ENCODE measurements at regions not wholly inside any gene's neighbourhood (a gene's known extent, or its start where the extent isn't known, plus 50 kb on each side); places are given as distances from the start of the nearest gene placed in this dataset.

GRCh38 chr3:188949456-188949855 lies 222.3 kb upstream of the TPRG1 start:
- H3K36me3 ChIP-seq (ENCODE audit: control insufficient read depth in 3 of 3, insufficient read depth in 3 of 3, low read length in 3 of 3) = no peaks in the 10 kb centered on the region
- no peaks in the 10 kb centered on the region for H3K9me3 ChIP-seq (ENCODE audit: control insufficient read depth in 3 of 3, low read length in 3 of 3)
- H3K4me3 ChIP-seq (ENCODE audit: low read length in 3 of 3) = peak overlapping the region in 1 of 3 donors; percentile 41
- H3K27me3 ChIP-seq (ENCODE audit: control insufficient read depth in 3 of 3, insufficient read depth in 3 of 3, low read length in 3 of 3) = no peaks in the 10 kb centered on the region
- H3K9ac ChIP-seq (ENCODE audit: low read depth in 1 of 3, low read length in 3 of 3) = peak overlapping the region in 1 of 3 donors; percentile 86
- peak overlapping the region; percentile 99 for H3K27ac ChIP-seq (ENCODE audit: low read depth, low read length)
- H3K4me1 ChIP-seq (ENCODE audit: control insufficient read depth in 3 of 3, insufficient read depth in 3 of 3, low read length in 3 of 3) = peaks cover 39 to 57% (median 39%) of the 10 kb centered on the region in 3 donors

- peak overlapping the region; percentile 99 for H3K27ac ChIP-seq (ENCODE audit: low read depth, low read length)
- H3K4me3 ChIP-seq (ENCODE audit: low read length in 3 of 3) = no peak overlapping the region
- H3K4me1 ChIP-seq (ENCODE audit: control insufficient read depth in 3 of 3, insufficient read depth in 3 of 3, low read length in 3 of 3) = peaks cover 39 to 57% (median 39%) of the 10 kb centered on the region in 3 donors
- H3K9me3 ChIP-seq (ENCODE audit: control insufficient read depth in 3 of 3, low read length in 3 of 3) = no peaks in the 10 kb centered on the region
- no peak overlapping the region for H3K9ac ChIP-seq (ENCODE audit: low read depth in 1 of 3, low read length in 3 of 3)
- H3K27me3 ChIP-seq (ENCODE audit: control insufficient read depth in 3 of 3, insufficient read depth in 3 of 3, low read length in 3 of 3) = no peaks in the 10 kb centered on the region
- H3K36me3 ChIP-seq (ENCODE audit: control insufficient read depth in 3 of 3, insufficient read depth in 3 of 3, low read length in 3 of 3) = no peaks in the 10 kb centered on the region
Observed at GRCh38 chr3:188949996-188950395, 221.8 kb upstream of the TPRG1 start.

GRCh38 chr3:188950832-188951489 lies 220.8 kb upstream of the TPRG1 start:
- Histone ChIP-seq H3K36me3 (ENCODE audit: control insufficient read depth in 3 of 3, insufficient read depth in 3 of 3, low read length in 3 of 3) (no peaks in the 10 kb centered on the region), H3K9me3 (ENCODE audit: control insufficient read depth in 3 of 3, low read length in 3 of 3) (no peaks in the 10 kb centered on the region), H3K27me3 (ENCODE audit: control insufficient read depth in 3 of 3, insufficient read depth in 3 of 3, low read length in 3 of 3) (no peaks in the 10 kb centered on the region), H3K9ac (ENCODE audit: low read depth in 1 of 3, low read length in 3 of 3) (peak overlapping the region in 1 of 3 donors; percentile 8), H3K4me3 (ENCODE audit: low read length in 3 of 3) (no peak overlapping the region), H3K4me1 (ENCODE audit: control insufficient read depth in 3 of 3, insufficient read depth in 3 of 3, low read length in 3 of 3) (peaks cover 39 to 60% (median 41%) of the 10 kb centered on the region in 3 donors), H3K27ac (ENCODE audit: low read depth, low read length) (peak overlapping the region; percentile 99)

GRCh38 chr3:188951734-188952133 lies 220.0 kb upstream of the TPRG1 start:
- Histone ChIP-seq H3K27ac (ENCODE audit: low read depth, low read length) (peak overlapping the region; percentile 99), H3K27me3 (ENCODE audit: control insufficient read depth in 3 of 3, insufficient read depth in 3 of 3, low read length in 3 of 3) (no peaks in the 10 kb centered on the region), H3K4me1 (ENCODE audit: control insufficient read depth in 3 of 3, insufficient read depth in 3 of 3, low read length in 3 of 3) (peaks cover 34 to 55% (median 36%) of the 10 kb centered on the region in 3 donors), H3K4me3 (ENCODE audit: low read length in 3 of 3) (no peak overlapping the region), H3K9me3 (ENCODE audit: control insufficient read depth in 3 of 3, low read length in 3 of 3) (no peaks in the 10 kb centered on the region), H3K9ac (ENCODE audit: low read depth in 1 of 3, low read length in 3 of 3) (no peak overlapping the region), H3K36me3 (ENCODE audit: control insufficient read depth in 3 of 3, insufficient read depth in 3 of 3, low read length in 3 of 3) (no peaks in the 10 kb centered on the region)

GRCh38 chr3:188954590-188955208 lies 217.1 kb upstream of the TPRG1 start:
- Histone ChIP-seq H3K4me3 (ENCODE audit: low read length in 3 of 3) (no peak overlapping the region), H3K4me1 (ENCODE audit: control insufficient read depth in 3 of 3, insufficient read depth in 3 of 3, low read length in 3 of 3) (peaks cover 12 to 28% (median 13%) of the 10 kb centered on the region in 3 donors), H3K36me3 (ENCODE audit: control insufficient read depth in 3 of 3, insufficient read depth in 3 of 3, low read length in 3 of 3) (no peaks in the 10 kb centered on the region), H3K27me3 (ENCODE audit: control insufficient read depth in 3 of 3, insufficient read depth in 3 of 3, low read length in 3 of 3) (no peaks in the 10 kb centered on the region), H3K9me3 (ENCODE audit: control insufficient read depth in 3 of 3, low read length in 3 of 3) (no peaks in the 10 kb centered on the region), H3K27ac (ENCODE audit: low read depth, low read length) (no peak overlapping the region), H3K9ac (ENCODE audit: low read depth in 1 of 3, low read length in 3 of 3) (no peak overlapping the region)

GRCh38 chr3:188955919-188956318 lies 215.9 kb upstream of the TPRG1 start:
- Histone ChIP-seq H3K9me3 (ENCODE audit: control insufficient read depth in 3 of 3, low read length in 3 of 3) (no peaks in the 10 kb centered on the region), H3K27me3 (ENCODE audit: control insufficient read depth in 3 of 3, insufficient read depth in 3 of 3, low read length in 3 of 3) (no peaks in the 10 kb centered on the region), H3K4me1 (ENCODE audit: control insufficient read depth in 3 of 3, insufficient read depth in 3 of 3, low read length in 3 of 3) (peaks cover 5 to 17% (median 8%) of the 10 kb centered on the region in 3 donors), H3K9ac (ENCODE audit: low read depth in 1 of 3, low read length in 3 of 3) (no peak overlapping the region), H3K4me3 (ENCODE audit: low read length in 3 of 3) (no peak overlapping the region), H3K27ac (ENCODE audit: low read depth, low read length) (no peak overlapping the region), H3K36me3 (ENCODE audit: control insufficient read depth in 3 of 3, insufficient read depth in 3 of 3, low read length in 3 of 3) (no peaks in the 10 kb centered on the region)

- peaks cover 2 to 7% (median 4%) of the 10 kb centered on the region in 3 donors for H3K4me1 ChIP-seq (ENCODE audit: control insufficient read depth in 3 of 3, insufficient read depth in 3 of 3, low read length in 3 of 3)
- H3K36me3 ChIP-seq (ENCODE audit: control insufficient read depth in 3 of 3, insufficient read depth in 3 of 3, low read length in 3 of 3) = no peaks in the 10 kb centered on the region
- no peak overlapping the region for H3K27ac ChIP-seq (ENCODE audit: low read depth, low read length)
- H3K4me3 ChIP-seq (ENCODE audit: low read length in 3 of 3) = no peak overlapping the region
- no peaks in the 10 kb centered on the region for H3K27me3 ChIP-seq (ENCODE audit: control insufficient read depth in 3 of 3, insufficient read depth in 3 of 3, low read length in 3 of 3)
- no peak overlapping the region for H3K9ac ChIP-seq (ENCODE audit: low read depth in 1 of 3, low read length in 3 of 3)
- H3K9me3 ChIP-seq (ENCODE audit: control insufficient read depth in 3 of 3, low read length in 3 of 3) = no peaks in the 10 kb centered on the region
Observed at GRCh38 chr3:188956839-188957489, 214.8 kb upstream of the TPRG1 start.

- peaks cover 0 to 2% (median 0%) of the 10 kb centered on the region in 3 donors for H3K27me3 ChIP-seq (ENCODE audit: control insufficient read depth in 3 of 3, insufficient read depth in 3 of 3, low read length in 3 of 3)
- no peaks in the 10 kb centered on the region for H3K36me3 ChIP-seq (ENCODE audit: control insufficient read depth in 3 of 3, insufficient read depth in 3 of 3, low read length in 3 of 3)
- no peak overlapping the region for H3K9ac ChIP-seq (ENCODE audit: low read depth in 1 of 3, low read length in 3 of 3)
- no peak overlapping the region for H3K4me3 ChIP-seq (ENCODE audit: low read length in 3 of 3)
- H3K27ac ChIP-seq (ENCODE audit: low read depth, low read length) = no peak overlapping the region
- no peaks in the 10 kb centered on the region for H3K9me3 ChIP-seq (ENCODE audit: control insufficient read depth in 3 of 3, low read length in 3 of 3)
- peaks cover 4 to 20% (median 4%) of the 10 kb centered on the region in 3 donors for H3K4me1 ChIP-seq (ENCODE audit: control insufficient read depth in 3 of 3, insufficient read depth in 3 of 3, low read length in 3 of 3)
Observed at GRCh38 chr3:188959013-188959412, 212.8 kb upstream of the TPRG1 start.

- peak overlapping the region; percentile 49 for H3K27ac ChIP-seq (ENCODE audit: low read depth, low read length)
- no peak overlapping the region for H3K9ac ChIP-seq (ENCODE audit: low read depth in 1 of 3, low read length in 3 of 3)
- H3K4me1 ChIP-seq (ENCODE audit: control insufficient read depth in 3 of 3, insufficient read depth in 3 of 3, low read length in 3 of 3) = peaks cover 0 to 13% (median 2%) of the 10 kb centered on the region in 3 donors
- no peaks in the 10 kb centered on the region for H3K36me3 ChIP-seq (ENCODE audit: control insufficient read depth in 3 of 3, insufficient read depth in 3 of 3, low read length in 3 of 3)
- no peak overlapping the region for H3K4me3 ChIP-seq (ENCODE audit: low read length in 3 of 3)
- no peaks in the 10 kb centered on the region for H3K9me3 ChIP-seq (ENCODE audit: control insufficient read depth in 3 of 3, low read length in 3 of 3)
- peaks cover 0 to 2% (median 0%) of the 10 kb centered on the region in 3 donors for H3K27me3 ChIP-seq (ENCODE audit: control insufficient read depth in 3 of 3, insufficient read depth in 3 of 3, low read length in 3 of 3)
Observed at GRCh38 chr3:188962253-188963247, 209.2 kb upstream of the TPRG1 start.
